Tibial artery (tissue), 4 donors: ENCODE measurements at regions not wholly inside any gene's neighbourhood (a gene's known extent, or its start where the extent isn't known, plus 50 kb on each side); places are given as distances from the start of the nearest gene placed in this dataset.

Experiments used
- DNase-seq, 2 donors: peaks; one replicate each; pipeline ENCODE4 v3.0.0-alpha.2; 2019
- H3K27ac ChIP-seq, 2 donors: fragments of 200-600 bp; sonication (generic) in 1 of 2; 1 replicate in 1 of 2; 2 replicates in 1 of 2; pipeline ENCODE4 v1.5.1; 2018 to 2019; ENCODE audit warnings: mild to moderate bottlenecking in 1 of 2
- H3K27me3 ChIP-seq, 2 donors: fragments of 200-600 bp; sonication (generic) in 1 of 2; one replicate each; pipeline versions ENCODE4 v1.5.1 to v1.6.0; 2016 to 2019
- H3K36me3 ChIP-seq, 3 donors: fragments of 200-600 bp; sonication (generic) in 2 of 3; one replicate each; pipeline ENCODE4 v1.5.1; 2016 to 2019; ENCODE audit warnings: mild to moderate bottlenecking in 2 of 3
- H3K4me1 ChIP-seq, 4 donors: fragments of 200-600 bp; sonication (generic) in 2 of 4; 1 replicate in 3 of 4; 2 replicates in 1 of 4; pipeline ENCODE4 v1.5.1; 2016 to 2019
- H3K4me3 ChIP-seq, 2 donors: fragments of 200-600 bp; sonication (generic) in 1 of 2; 1 replicate in 1 of 2; 2 replicates in 1 of 2; pipeline ENCODE4 v1.5.1; 2018 to 2019; ENCODE audit warnings: mild to moderate bottlenecking in 2 of 2
- H3K9me3 ChIP-seq, 3 donors: fragments of 200-600 bp; sonication (generic) in 1 of 3; one replicate each; pipeline ENCODE4 v1.5.1; 2016 to 2019
- CTCF ChIP-seq, 2 experiments: fragments of 200-600 bp in 1 of 2; fragments of 450-650 bp in 1 of 2; IDR thresholded peaks; one replicate each; pipeline ENCODE4 v1.5.1; 2017 to 2019; ENCODE audit warnings: antibody characterized with exemption in 2 of 2, mild to moderate bottlenecking in 1 of 2, moderate library complexity in 1 of 2
- intact Hi-C: fragments of 100-400 bp; cut with DNase I; formaldehyde crosslinking; loops from one replicate; pipeline ENCODE4 v1.15.0; 2023; ENCODE audit warnings: low total_unique reads

- Histone ChIP-seq H3K9me3 (no peaks in the 10 kb centered on the region), H3K4me3 (no peak overlapping the region), H3K27me3 (no peaks in the 10 kb centered on the region), H3K36me3 (no peaks in the 10 kb centered on the region), H3K4me1 (peaks cover 0 to 9% (median 2%) of the 10 kb centered on the region in 4 donors), H3K27ac (no peak overlapping the region)
- TF ChIP-seq CTCF (IDR thresholded peaks at IDR 0.05) = no peak
- no peak for DNase-seq
- intact Hi-C loops = no loop called here
These were observed 125.7 kb upstream of the SSTR4 start for GRCh38 chr20:22909436-22909835.

- no peak for TF ChIP-seq CTCF (IDR thresholded peaks at IDR 0.05)
- H3K36me3 ChIP-seq = no peaks in the 10 kb centered on the region
These were observed 124.7 kb upstream of the SSTR4 start for GRCh38 chr20:22910287-22910852.

GRCh38 chr20:22914291-22914690, 120.8 kb upstream of the SSTR4 start:
- intact Hi-C loops = no loop called here

More at GRCh38 chr20:22910287-22910852, 124.7 kb upstream of the SSTR4 start:
- Histone ChIP-seq H3K9me3 (no peaks in the 10 kb centered on the region), H3K4me3 (no peak overlapping the region), H3K27ac (no peak overlapping the region), H3K4me1 (peaks cover 0 to 7% (median 2%) of the 10 kb centered on the region in 4 donors), H3K27me3 (no peaks in the 10 kb centered on the region)
- intact Hi-C loops = no loop called here
- DNase-seq = no peak

GRCh38 chr20:22915512-22915911, 119.6 kb upstream of the SSTR4 start:
- H3K9me3 ChIP-seq = no peaks in the 10 kb centered on the region
- H3K27ac ChIP-seq = no peak overlapping the region
- H3K4me3 ChIP-seq = no peak overlapping the region
- H3K36me3 ChIP-seq = no peaks in the 10 kb centered on the region
- DNase-seq = no peak
- peaks cover 0 to 4% of the 10 kb centered on the region in 2 donors for H3K27me3 ChIP-seq
- no peak for TF ChIP-seq CTCF (IDR thresholded peaks at IDR 0.05)
- H3K4me1 ChIP-seq = no peaks in the 10 kb centered on the region
- intact Hi-C loops = no loop called here

More at GRCh38 chr20:22914291-22914690, 120.8 kb upstream of the SSTR4 start:
- Histone ChIP-seq H3K4me1 (no peaks in the 10 kb centered on the region), H3K36me3 (no peaks in the 10 kb centered on the region), H3K4me3 (no peak overlapping the region), H3K27ac (no peak overlapping the region), H3K9me3 (no peaks in the 10 kb centered on the region), H3K27me3 (peaks cover 0 to 4% of the 10 kb centered on the region in 2 donors)
- DNase-seq = no peak
- TF ChIP-seq CTCF (IDR thresholded peaks at IDR 0.05) = no peak

- H3K4me3 ChIP-seq = no peak overlapping the region
- no peak overlapping the region for H3K27ac ChIP-seq
- H3K36me3 ChIP-seq = no peaks in the 10 kb centered on the region
- intact Hi-C loops = no loop called here
- H3K4me1 ChIP-seq = peaks cover 0 to 3% (median 0%) of the 10 kb centered on the region in 4 donors
- no peaks in the 10 kb centered on the region for H3K9me3 ChIP-seq
- H3K27me3 ChIP-seq = peaks cover 0 to 4% of the 10 kb centered on the region in 2 donors
- TF ChIP-seq CTCF (IDR thresholded peaks at IDR 0.05) = no peak
- DNase-seq = no peak
These were observed 118.9 kb upstream of the SSTR4 start for GRCh38 chr20:22916021-22916842.
